ENCODE measurements at regions not wholly inside any gene's neighbourhood (a gene's known extent, or its start where the extent isn't known, plus 50 kb on each side); places are given as distances from the start of the nearest gene placed in this dataset.
A peak's percentile ranks its signal among the peaks of the same experiment; 100 is the strongest.

- H3K4me3 ChIP-seq (ENCODE audit: low read depth, low read length), result no peak overlapping the region
- DNase-seq (ENCODE audit: low read depth), result peak; percentile 54
- no peak for TF ChIP-seq CTCF (conservative IDR thresholded peaks at IDR 0.05; ENCODE audit: low read depth, low read length)
These were observed 294.2 kb downstream of the IPMK start for GRCh38 chr10:57973451-57973850.

- H3K4me3 ChIP-seq (ENCODE audit: low read depth, low read length), result no peak overlapping the region
- TF ChIP-seq CTCF (conservative IDR thresholded peaks at IDR 0.05; ENCODE audit: low read depth, low read length), result no peak
- no peak for DNase-seq (ENCODE audit: low read depth)
These were observed 294.9 kb downstream of the IPMK start for GRCh38 chr10:57972783-57973182.

GRCh38 chr10:57968328-57969016 is 299.2 kb downstream of the IPMK start:
- no peak for DNase-seq (ENCODE audit: low read depth)
- H3K4me3 ChIP-seq (ENCODE audit: low read depth, low read length), result no peak overlapping the region
- TF ChIP-seq CTCF (conservative IDR thresholded peaks at IDR 0.05; ENCODE audit: low read depth, low read length), result no peak

- no peak for TF ChIP-seq CTCF (conservative IDR thresholded peaks at IDR 0.05; ENCODE audit: low read depth, low read length)
- H3K4me3 ChIP-seq (ENCODE audit: low read depth, low read length), result no peak overlapping the region
- DNase-seq (ENCODE audit: low read depth), result peak; percentile 26
These were observed 303.3 kb downstream of the IPMK start for GRCh38 chr10:57964351-57964750.

- no peak for DNase-seq (ENCODE audit: low read depth)
- H3K4me3 ChIP-seq (ENCODE audit: low read depth, low read length), result no peak overlapping the region
- no peak for TF ChIP-seq CTCF (conservative IDR thresholded peaks at IDR 0.05; ENCODE audit: low read depth, low read length)
These were observed 304.1 kb downstream of the IPMK start for GRCh38 chr10:57963546-57963945.

- TF ChIP-seq CTCF (conservative IDR thresholded peaks at IDR 0.05; ENCODE audit: low read depth, low read length), result no peak
- peak; percentile 13 for DNase-seq (ENCODE audit: low read depth)
- no peak overlapping the region for H3K4me3 ChIP-seq (ENCODE audit: low read depth, low read length)
These were observed 304.9 kb downstream of the IPMK start for GRCh38 chr10:57962839-57963238.

GRCh38 chr10:57961487-57961886 is 306.2 kb downstream of the IPMK start:
- TF ChIP-seq CTCF (conservative IDR thresholded peaks at IDR 0.05; ENCODE audit: low read depth, low read length), result no peak
- no peak for DNase-seq (ENCODE audit: low read depth)
- H3K4me3 ChIP-seq (ENCODE audit: low read depth, low read length), result no peak overlapping the region

Measured in choroid plexus epithelial cell (primary cell).